ENCODE measurements at regions not wholly inside any gene's neighbourhood (a gene's known extent, or its start where the extent isn't known, plus 50 kb on each side); places are given as distances from the start of the nearest gene placed in this dataset.

- TF ChIP-seq CTCF (IDR thresholded peaks at IDR 0.05): no peak
- TF ChIP-seq POLR2A (IDR thresholded peaks at IDR 0.05): no peak
Observed at GRCh38 chr3:46086986-46087385, 59.7 kb upstream of the XCR1 start.

Data from esophagus squamous epithelium (tissue), 4 donors.